Panc1 (cell line): ENCODE measurements at regions not wholly inside any gene's neighbourhood (a gene's known extent, or its start where the extent isn't known, plus 50 kb on each side); places are given as distances from the start of the nearest gene placed in this dataset.

Source experiments
- CTCF ChIP-seq: fragments of 450-650 bp; IDR thresholded peaks from 2 replicates; pipeline ENCODE4 v1.5.1; 2017; ENCODE audit warnings: mild to moderate bottlenecking
- SIN3A ChIP-seq: IDR thresholded peaks from 2 replicates; pipeline ENCODE4 v1.6.1; 2012; ENCODE audit warnings: low read depth, mild to moderate bottlenecking, low read length, moderate library complexity, borderline replicate concordance; ENCODE audit not compliant: insufficient read depth

GRCh38 chr3:163576314-163576713 lies 1502.0 kb downstream of the SI start:
- TF ChIP-seq SIN3A, result no peak
- no peak for TF ChIP-seq CTCF
